GM23338 (cell line): ENCODE measurements at regions not wholly inside any gene's neighbourhood (a gene's known extent, or its start where the extent isn't known, plus 50 kb on each side); places are given as distances from the start of the nearest gene placed in this dataset.
A peak's percentile ranks its signal among the peaks of the same experiment; 100 is the strongest.

Source experiments
- ATAC-seq: fragments of 200-7000 bp; cut with Tn5 transposase; 3 replicates; pipeline ENCODE4 v1.9.1; 2020
- DNase-seq: peaks from one replicate; pipeline ENCODE4 v3.0.0-alpha.2; 2015; ENCODE audit warnings: low spot score
- H2AFZ ChIP-seq: fragments of 200-600 bp; sonication (generic); 2 replicates; pipeline ENCODE4 v1.8.0; 2016; ENCODE audit warnings: antibody characterized with exemption, mild to moderate bottlenecking, moderate library complexity
- H3F3A ChIP-seq: fragments of 200-600 bp; sonication (generic); replicated peaks from 2 replicates; pipeline ENCODE4 v1.8.0; 2017; ENCODE audit warnings: antibody characterized with exemption, mixed run types, low read depth
- H3K27ac ChIP-seq: fragments of 200-600 bp; sonication (generic); 2 replicates; pipeline ENCODE4 v1.6.1; 2016; ENCODE audit warnings: low read depth
- H3K27me3 ChIP-seq: fragments of 200-600 bp; sonication (generic); 2 replicates; pipeline ENCODE4 v1.8.0; 2016; ENCODE audit warnings: mild to moderate bottlenecking, mixed run types, moderate library complexity; ENCODE audit not compliant: insufficient read depth
- H3K36me3 ChIP-seq: fragments of 200-600 bp; sonication (generic); 2 replicates; pipeline ENCODE4 v1.8.0; 2016; ENCODE audit warnings: mild to moderate bottlenecking; ENCODE audit not compliant: insufficient read depth
- H3K4me1 ChIP-seq: fragments of 200-600 bp; sonication (generic); 2 replicates; pipeline ENCODE4 v1.8.0; 2016; ENCODE audit warnings: mild to moderate bottlenecking, moderate library complexity; ENCODE audit not compliant: insufficient read depth
- H3K4me2 ChIP-seq: fragments of 200-600 bp; sonication (generic); 2 replicates; pipeline ENCODE4 v1.7.1; 2017; ENCODE audit warnings: mixed run types
- H3K4me3 ChIP-seq: fragments of 200-600 bp; sonication (generic); 2 replicates; pipeline ENCODE4 v1.6.1; 2016; ENCODE audit warnings: mixed run types
- H3K79me2 ChIP-seq: fragments of 200-600 bp; sonication (generic); replicated peaks from 2 replicates; pipeline ENCODE4 v1.8.0; 2017; ENCODE audit warnings: mild to moderate bottlenecking; ENCODE audit not compliant: insufficient read depth
- H3K9me2 ChIP-seq: fragments of 200-600 bp; sonication (generic); 2 replicates; pipeline ENCODE4 v1.8.0; 2017; ENCODE audit not compliant: insufficient read depth
- H4K20me1 ChIP-seq: fragments of 200-600 bp; sonication (generic); replicated peaks from 2 replicates; pipeline ENCODE4 v1.8.0; 2017; ENCODE audit warnings: mild to moderate bottlenecking; ENCODE audit not compliant: insufficient read depth
- H3K27ac Mint-ChIP-seq: 2 replicates; pipeline ENCODE4 v1.8.0; 2020; ENCODE audit warnings: inconsistent platforms, mild to moderate bottlenecking, moderate library complexity, mixed read lengths
- H3K27me3 Mint-ChIP-seq: 3 replicates; pipeline ENCODE4 v1.8.0; 2022; ENCODE audit warnings: low read depth, mild to moderate bottlenecking, moderate library complexity, mixed read lengths, inconsistent platforms; ENCODE audit not compliant: insufficient read depth, poor library complexity
- H3K36me3 Mint-ChIP-seq: 3 replicates; pipeline ENCODE4 v1.8.0; 2021; ENCODE audit warnings: low read depth, mild to moderate bottlenecking, inconsistent platforms, moderate library complexity, mixed read lengths
- H3K4me1 Mint-ChIP-seq: 3 replicates; pipeline ENCODE4 v1.8.0; 2020; ENCODE audit warnings: mild to moderate bottlenecking, inconsistent platforms, mixed read lengths
- H3K4me3 Mint-ChIP-seq: 3 replicates; pipeline ENCODE4 v1.8.0; 2021; ENCODE audit warnings: moderate library complexity, mild to moderate bottlenecking, inconsistent platforms, mixed read lengths
- H3K9me3 Mint-ChIP-seq: 3 replicates; pipeline ENCODE4 v1.8.0; 2020; ENCODE audit warnings: moderate library complexity, mild to moderate bottlenecking, inconsistent platforms, mixed read lengths
- JUNB ChIP-seq: IDR thresholded peaks from one replicate; pipeline ENCODE4 v1.6.1; 2016; ENCODE audit warnings: antibody characterized with exemption; ENCODE audit not compliant: unreplicated experiment
- STAT1 ChIP-seq: IDR thresholded peaks from one replicate; pipeline ENCODE4 v1.6.1; 2016; ENCODE audit warnings: antibody characterized with exemption; ENCODE audit not compliant: unreplicated experiment
- ZNF114 ChIP-seq: fragments of 250-450 bp; sonication (Bioruptor Pico); IDR thresholded peaks from 2 replicates; pipeline ENCODE4 v1.5.0; 2020; ENCODE audit warnings: mild to moderate bottlenecking, moderate library complexity
- ZNF331 ChIP-seq: fragments of 250-450 bp; sonication (Bioruptor Pico); IDR thresholded peaks from 2 replicates; pipeline ENCODE4 v1.5.0; 2020; ENCODE audit warnings: low read depth, mild to moderate bottlenecking, moderate library complexity
- TF ChIP-seq, protein P1 (sequence below): fragments of 250-450 bp; sonication (Bioruptor Pico); IDR thresholded peaks from 2 replicates; pipeline ENCODE4 v1.5.0; 2020; ENCODE audit warnings: mild to moderate bottlenecking, moderate library complexity

GRCh38 chr13:72163678-72164077 is 296.7 kb upstream of the DACH1 start:
- Mint-ChIP-seq H3K27ac (no peak overlapping the region; the same call in 1 of the 2 replicates), H3K4me1 (no peaks in the 10 kb centered on the region), H3K27me3 (no peaks in the 10 kb centered on the region), H3K4me3 (no peak overlapping the region), H3K9me3 (no peaks in the 10 kb centered on the region), H3K36me3 (no peaks in the 10 kb centered on the region)
- no peaks in the 10 kb centered on the region for H3K4me1 ChIP-seq
- no peak overlapping the region for H3K27ac ChIP-seq
- peak overlapping the region; percentile 63; the same call in 1 of the 2 replicates for H2AFZ ChIP-seq
- TF ChIP-seq, protein P1, sequence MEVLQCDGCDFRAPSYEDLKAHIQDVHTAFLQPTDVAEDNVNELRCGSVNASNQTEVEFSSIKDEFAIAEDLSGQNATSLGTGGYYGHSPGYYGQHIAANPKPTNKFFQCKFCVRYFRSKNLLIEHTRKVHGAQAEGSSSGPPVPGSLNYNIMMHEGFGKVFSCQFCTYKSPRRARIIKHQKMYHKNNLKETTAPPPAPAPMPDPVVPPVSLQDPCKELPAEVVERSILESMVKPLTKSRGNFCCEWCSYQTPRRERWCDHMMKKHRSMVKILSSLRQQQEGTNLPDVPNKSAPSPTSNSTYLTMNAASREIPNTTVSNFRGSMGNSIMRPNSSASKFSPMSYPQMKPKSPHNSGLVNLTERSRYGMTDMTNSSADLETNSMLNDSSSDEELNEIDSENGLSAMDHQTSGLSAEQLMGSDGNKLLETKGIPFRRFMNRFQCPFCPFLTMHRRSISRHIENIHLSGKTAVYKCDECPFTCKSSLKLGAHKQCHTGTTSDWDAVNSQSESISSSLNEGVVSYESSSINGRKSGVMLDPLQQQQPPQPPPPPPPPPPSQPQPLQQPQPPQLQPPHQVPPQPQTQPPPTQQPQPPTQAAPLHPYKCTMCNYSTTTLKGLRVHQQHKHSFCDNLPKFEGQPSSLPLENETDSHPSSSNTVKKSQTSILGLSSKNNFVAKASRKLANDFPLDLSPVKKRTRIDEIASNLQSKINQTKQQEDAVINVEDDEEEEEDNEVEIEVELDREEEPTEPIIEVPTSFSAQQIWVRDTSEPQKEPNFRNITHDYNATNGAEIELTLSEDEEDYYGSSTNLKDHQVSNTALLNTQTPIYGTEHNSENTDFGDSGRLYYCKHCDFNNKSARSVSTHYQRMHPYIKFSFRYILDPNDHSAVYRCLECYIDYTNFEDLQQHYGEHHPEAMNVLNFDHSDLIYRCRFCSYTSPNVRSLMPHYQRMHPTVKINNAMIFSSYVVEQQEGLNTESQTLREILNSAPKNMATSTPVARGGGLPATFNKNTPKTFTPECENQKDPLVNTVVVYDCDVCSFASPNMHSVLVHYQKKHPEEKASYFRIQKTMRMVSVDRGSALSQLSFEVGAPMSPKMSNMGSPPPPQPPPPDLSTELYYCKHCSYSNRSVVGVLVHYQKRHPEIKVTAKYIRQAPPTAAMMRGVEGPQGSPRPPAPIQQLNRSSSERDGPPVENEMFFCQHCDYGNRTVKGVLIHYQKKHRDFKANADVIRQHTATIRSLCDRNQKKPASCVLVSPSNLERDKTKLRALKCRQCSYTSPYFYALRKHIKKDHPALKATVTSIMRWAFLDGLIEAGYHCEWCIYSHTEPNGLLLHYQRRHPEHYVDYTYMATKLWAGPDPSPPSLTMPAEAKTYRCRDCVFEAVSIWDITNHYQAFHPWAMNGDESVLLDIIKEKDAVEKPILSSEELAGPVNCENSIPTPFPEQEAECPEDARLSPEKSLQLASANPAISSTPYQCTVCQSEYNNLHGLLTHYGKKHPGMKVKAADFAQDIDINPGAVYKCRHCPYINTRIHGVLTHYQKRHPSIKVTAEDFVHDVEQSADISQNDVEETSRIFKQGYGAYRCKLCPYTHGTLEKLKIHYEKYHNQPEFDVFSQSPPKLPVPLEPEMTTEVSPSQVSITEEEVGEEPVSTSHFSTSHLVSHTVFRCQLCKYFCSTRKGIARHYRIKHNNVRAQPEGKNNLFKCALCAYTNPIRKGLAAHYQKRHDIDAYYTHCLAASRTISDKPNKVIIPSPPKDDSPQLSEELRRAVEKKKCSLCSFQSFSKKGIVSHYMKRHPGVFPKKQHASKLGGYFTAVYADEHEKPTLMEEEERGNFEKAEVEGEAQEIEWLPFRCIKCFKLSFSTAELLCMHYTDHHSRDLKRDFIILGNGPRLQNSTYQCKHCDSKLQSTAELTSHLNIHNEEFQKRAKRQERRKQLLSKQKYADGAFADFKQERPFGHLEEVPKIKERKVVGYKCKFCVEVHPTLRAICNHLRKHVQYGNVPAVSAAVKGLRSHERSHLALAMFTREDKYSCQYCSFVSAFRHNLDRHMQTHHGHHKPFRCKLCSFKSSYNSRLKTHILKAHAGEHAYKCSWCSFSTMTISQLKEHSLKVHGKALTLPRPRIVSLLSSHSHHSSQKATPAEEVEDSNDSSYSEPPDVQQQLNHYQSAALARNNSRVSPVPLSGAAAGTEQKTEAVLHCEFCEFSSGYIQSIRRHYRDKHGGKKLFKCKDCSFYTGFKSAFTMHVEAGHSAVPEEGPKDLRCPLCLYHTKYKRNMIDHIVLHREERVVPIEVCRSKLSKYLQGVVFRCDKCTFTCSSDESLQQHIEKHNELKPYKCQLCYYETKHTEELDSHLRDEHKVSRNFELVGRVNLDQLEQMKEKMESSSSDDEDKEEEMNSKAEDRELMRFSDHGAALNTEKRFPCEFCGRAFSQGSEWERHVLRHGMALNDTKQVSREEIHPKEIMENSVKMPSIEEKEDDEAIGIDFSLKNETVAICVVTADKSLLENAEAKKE (CRISPR knock-in tag): no peak
- TF ChIP-seq ZNF331 (CRISPR knock-in tag) (no peak), JUNB (no peak)
- no peak overlapping the region for H3K4me2 ChIP-seq
- DNase-seq (peak; percentile 5), ATAC-seq (no peak)
- H4K20me1 ChIP-seq: no peaks in the 10 kb centered on the region
- no peaks in the 10 kb centered on the region for H3K36me3 ChIP-seq
- 0 out of 2 replicates have a peak, but pooled peaks cover 2% of the 10 kb centered on the region for H3K9me2 ChIP-seq
- H3F3A ChIP-seq: no peaks in the 10 kb centered on the region
- no peaks in the 10 kb centered on the region for H3K27me3 ChIP-seq
- H3K4me3 ChIP-seq: no peak overlapping the region
- H3K79me2 ChIP-seq: no peaks in the 10 kb centered on the region

DNA sequence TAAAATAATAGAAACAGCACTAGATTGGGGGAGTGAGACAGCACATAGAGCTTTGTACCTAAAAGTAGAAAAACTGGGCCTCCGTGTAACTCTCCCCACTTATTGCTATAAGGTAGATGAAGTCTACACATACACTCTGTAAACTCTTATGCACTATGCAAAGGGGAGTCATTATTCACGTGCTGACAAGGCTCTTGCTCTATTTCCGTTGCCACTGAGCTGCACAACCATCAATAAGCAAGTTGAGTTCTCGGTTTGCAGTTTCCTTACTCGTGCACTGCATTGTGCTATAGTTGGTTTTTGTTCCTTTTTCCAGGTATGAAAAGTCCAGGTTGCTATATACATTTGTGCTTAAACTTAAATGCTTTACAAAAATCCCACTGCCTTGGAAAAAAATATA is 294.0 kb upstream of the DACH1 start:
- Mint-ChIP-seq H3K9me3 (no peaks in the 10 kb centered on the region), H3K27me3 (peaks cover 2% of the 10 kb centered on the region), H3K4me1 (no peaks in the 10 kb centered on the region), H3K27ac (no peak overlapping the region), H3K36me3 (no peaks in the 10 kb centered on the region), H3K4me3 (no peak overlapping the region)
- Histone ChIP-seq H3K4me3 (no peak overlapping the region), H3K4me2 (no peak overlapping the region), H3K4me1 (no peaks in the 10 kb centered on the region), H2AFZ (no peak overlapping the region; the same call in 1 of the 2 replicates), H3F3A (no peaks in the 10 kb centered on the region), H4K20me1 (no peaks in the 10 kb centered on the region), H3K27ac (no peak overlapping the region), H3K79me2 (no peaks in the 10 kb centered on the region), H3K27me3 (no peaks in the 10 kb centered on the region), H3K36me3 (no peaks in the 10 kb centered on the region), H3K9me2 (0 out of 2 replicates have a peak, but pooled peaks cover 2% of the 10 kb centered on the region)
- TF ChIP-seq STAT1: no peak
- no peak for TF ChIP-seq ZNF331 (CRISPR knock-in tag)
- no peak for TF ChIP-seq ZNF114 (CRISPR knock-in tag)
- TF ChIP-seq, protein P1 (CRISPR knock-in tag): no peak
- ATAC-seq: no peak
- DNase-seq: no peak
